Neural crest cell (in vitro differentiated cells): ENCODE measurements at regions not wholly inside any gene's neighbourhood (a gene's known extent, or its start where the extent isn't known, plus 50 kb on each side); places are given as distances from the start of the nearest gene placed in this dataset.
"Not testable (repeated sequence)": the region's sequence is repeated elsewhere in the genome, so short reads cannot be mapped to it uniquely, and the experiment has no call there.

ENCODE experiments used
- DNase-seq: peaks from one replicate; pipeline ENCODE4 v3.0.0; 2021; ENCODE audit warnings: low read depth, mixed read lengths, low spot score
- H3K27ac Mint-ChIP-seq: one replicate; pipeline ENCODE4 v1.8.0; 2021; ENCODE audit warnings: mild to moderate bottlenecking, mixed read lengths; ENCODE audit not compliant: unreplicated experiment
- H3K27me3 Mint-ChIP-seq: 2 replicates; pipeline ENCODE4 v1.8.0; 2021; ENCODE audit warnings: low read depth, mild to moderate bottlenecking, mixed read lengths
- H3K36me3 Mint-ChIP-seq: 2 replicates; pipeline ENCODE4 v1.8.0; 2021; ENCODE audit warnings: low read depth, mild to moderate bottlenecking, mixed read lengths
- H3K4me1 Mint-ChIP-seq: 2 replicates; pipeline ENCODE4 v1.8.0; 2021; ENCODE audit warnings: mixed read lengths
- H3K4me3 Mint-ChIP-seq: one replicate; pipeline ENCODE4 v1.8.0; 2021; ENCODE audit warnings: mild to moderate bottlenecking, mixed read lengths
- H3K9me3 Mint-ChIP-seq: 2 replicates; pipeline ENCODE4 v1.8.0; 2021; ENCODE audit warnings: mixed read lengths
- TF ChIP-seq, protein P1 (sequence below): fragments of 200-600 bp; sonication (generic); conservative IDR thresholded peaks from 2 replicates; pipeline ENCODE4 v1.5.0; 2021; ENCODE audit warnings: antibody characterized with exemption, mild to moderate bottlenecking

DNA sequence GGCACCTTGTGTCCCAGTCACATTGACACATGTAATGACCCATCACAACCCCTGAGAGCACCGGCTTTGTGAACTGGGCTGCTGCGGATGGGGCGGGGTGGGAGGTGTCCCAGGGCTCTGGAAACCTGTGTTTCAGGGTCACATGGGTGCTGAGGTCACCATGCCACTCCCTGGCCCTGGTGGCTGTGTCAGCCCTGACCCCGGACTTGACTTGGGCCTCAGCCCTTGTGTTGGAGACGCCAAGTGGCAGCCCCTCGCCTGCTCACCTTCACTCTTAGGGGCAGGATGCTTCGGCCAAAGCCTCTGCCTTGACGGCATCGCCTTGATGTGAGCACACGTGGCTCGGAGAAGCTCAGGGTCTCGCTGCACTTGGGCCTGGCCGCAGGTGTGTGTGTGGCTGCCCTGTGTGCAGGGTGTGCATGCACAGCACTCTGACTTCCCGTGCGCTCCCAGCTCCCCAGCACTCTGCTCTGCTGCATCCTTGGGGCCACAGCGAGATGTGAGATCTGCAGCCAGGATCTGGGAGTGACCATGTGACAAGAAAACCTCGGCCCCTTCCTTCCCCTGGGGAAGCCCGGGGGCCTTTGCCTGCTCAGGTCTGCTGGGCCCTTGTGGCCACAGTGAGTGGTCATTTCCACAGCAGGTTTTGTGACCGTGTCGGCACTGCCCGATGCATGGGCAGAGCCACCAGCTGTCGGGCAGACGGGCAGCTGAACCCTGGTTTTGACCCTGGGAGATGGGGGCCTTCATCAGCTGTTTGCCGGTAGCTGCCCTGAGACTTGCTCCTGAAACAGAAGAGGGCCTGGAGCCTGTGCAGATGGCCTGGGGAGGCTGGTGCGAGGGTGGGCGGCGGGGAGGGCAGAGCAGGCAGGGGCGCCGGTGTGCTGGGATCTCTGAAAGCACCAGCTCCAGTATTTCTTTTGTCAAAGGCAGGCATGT lies 167.4 kb downstream of the KIF26A start:
- H3K27me3 Mint-ChIP-seq: no peaks in the 10 kb centered on the region
- no peak overlapping the region for H3K4me3 Mint-ChIP-seq
- TF ChIP-seq, protein P1, sequence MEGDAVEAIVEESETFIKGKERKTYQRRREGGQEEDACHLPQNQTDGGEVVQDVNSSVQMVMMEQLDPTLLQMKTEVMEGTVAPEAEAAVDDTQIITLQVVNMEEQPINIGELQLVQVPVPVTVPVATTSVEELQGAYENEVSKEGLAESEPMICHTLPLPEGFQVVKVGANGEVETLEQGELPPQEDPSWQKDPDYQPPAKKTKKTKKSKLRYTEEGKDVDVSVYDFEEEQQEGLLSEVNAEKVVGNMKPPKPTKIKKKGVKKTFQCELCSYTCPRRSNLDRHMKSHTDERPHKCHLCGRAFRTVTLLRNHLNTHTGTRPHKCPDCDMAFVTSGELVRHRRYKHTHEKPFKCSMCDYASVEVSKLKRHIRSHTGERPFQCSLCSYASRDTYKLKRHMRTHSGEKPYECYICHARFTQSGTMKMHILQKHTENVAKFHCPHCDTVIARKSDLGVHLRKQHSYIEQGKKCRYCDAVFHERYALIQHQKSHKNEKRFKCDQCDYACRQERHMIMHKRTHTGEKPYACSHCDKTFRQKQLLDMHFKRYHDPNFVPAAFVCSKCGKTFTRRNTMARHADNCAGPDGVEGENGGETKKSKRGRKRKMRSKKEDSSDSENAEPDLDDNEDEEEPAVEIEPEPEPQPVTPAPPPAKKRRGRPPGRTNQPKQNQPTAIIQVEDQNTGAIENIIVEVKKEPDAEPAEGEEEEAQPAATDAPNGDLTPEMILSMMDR: no peak
- no peak for DNase-seq
- no peaks in the 10 kb centered on the region for H3K36me3 Mint-ChIP-seq
- no peak overlapping the region for H3K27ac Mint-ChIP-seq
- no peaks in the 10 kb centered on the region for H3K4me1 Mint-ChIP-seq
- H3K9me3 Mint-ChIP-seq: no peaks in the 10 kb centered on the region

DNA sequence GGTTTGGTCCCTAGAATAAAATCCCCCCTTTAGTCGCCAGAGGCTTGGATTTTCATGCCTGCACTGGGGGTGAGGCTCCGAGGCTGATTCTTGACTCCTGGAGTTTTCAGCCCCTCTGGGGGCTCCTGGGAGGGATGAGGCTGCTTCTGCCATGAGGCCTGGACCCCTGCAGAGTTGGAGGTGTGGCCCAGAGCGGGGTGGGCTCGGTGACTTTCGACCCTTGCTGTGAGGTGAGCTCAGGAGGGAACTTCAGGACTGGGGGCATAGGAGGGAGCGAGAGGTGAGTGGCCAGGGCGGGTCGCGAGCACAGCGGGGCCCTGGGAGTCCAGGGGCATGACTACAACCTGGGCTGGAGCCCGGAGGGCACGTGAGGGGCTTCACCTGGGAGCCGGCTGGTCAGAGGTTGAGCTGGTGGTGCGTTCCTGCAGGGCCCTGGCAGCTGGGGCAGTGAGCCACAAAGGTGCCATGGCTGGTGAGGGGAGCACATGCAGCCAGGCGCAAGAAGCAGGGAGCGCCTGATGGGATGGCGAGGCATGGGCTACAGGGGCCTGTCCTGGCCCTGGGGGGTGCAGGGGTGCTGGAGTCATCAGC lies 168.2 kb downstream of the KIF26A start:
- DNase-seq: no peak
- Mint-ChIP-seq H3K9me3 (peaks cover 3% of the 10 kb centered on the region), H3K36me3 (no peaks in the 10 kb centered on the region), H3K4me3 (no peak overlapping the region), H3K27ac (no peak overlapping the region), H3K4me1 (no peaks in the 10 kb centered on the region), H3K27me3 (peaks cover 4% of the 10 kb centered on the region)
- TF ChIP-seq, protein P1: no peak

DNA sequence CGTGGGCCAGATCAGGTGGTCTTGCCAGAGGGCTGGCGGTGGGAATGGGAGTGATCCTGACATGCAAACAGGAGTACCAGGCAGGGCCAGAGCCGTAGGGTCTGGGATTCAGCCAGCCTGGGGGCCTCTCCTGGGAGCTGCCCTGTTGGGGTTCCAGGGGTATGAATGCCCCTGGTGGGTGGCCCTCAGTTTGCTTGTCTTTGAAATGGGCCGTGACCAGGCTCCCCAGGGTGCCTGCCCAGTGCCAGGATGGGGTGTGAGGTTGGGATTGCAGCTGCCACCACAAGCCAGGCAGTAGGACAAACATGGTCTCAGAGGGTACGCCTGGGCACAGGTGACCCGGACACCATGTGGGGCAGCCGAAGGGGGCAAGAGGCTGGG lies 168.8 kb downstream of the KIF26A start:
- H3K4me1 Mint-ChIP-seq: no peaks in the 10 kb centered on the region
- no peaks in the 10 kb centered on the region for H3K36me3 Mint-ChIP-seq
- H3K27me3 Mint-ChIP-seq: peaks cover 4% of the 10 kb centered on the region
- no peak overlapping the region for H3K27ac Mint-ChIP-seq
- TF ChIP-seq, protein P1: no peak
- H3K9me3 Mint-ChIP-seq: peaks cover 3% of the 10 kb centered on the region
- no peak overlapping the region for H3K4me3 Mint-ChIP-seq
- no peak for DNase-seq

DNA sequence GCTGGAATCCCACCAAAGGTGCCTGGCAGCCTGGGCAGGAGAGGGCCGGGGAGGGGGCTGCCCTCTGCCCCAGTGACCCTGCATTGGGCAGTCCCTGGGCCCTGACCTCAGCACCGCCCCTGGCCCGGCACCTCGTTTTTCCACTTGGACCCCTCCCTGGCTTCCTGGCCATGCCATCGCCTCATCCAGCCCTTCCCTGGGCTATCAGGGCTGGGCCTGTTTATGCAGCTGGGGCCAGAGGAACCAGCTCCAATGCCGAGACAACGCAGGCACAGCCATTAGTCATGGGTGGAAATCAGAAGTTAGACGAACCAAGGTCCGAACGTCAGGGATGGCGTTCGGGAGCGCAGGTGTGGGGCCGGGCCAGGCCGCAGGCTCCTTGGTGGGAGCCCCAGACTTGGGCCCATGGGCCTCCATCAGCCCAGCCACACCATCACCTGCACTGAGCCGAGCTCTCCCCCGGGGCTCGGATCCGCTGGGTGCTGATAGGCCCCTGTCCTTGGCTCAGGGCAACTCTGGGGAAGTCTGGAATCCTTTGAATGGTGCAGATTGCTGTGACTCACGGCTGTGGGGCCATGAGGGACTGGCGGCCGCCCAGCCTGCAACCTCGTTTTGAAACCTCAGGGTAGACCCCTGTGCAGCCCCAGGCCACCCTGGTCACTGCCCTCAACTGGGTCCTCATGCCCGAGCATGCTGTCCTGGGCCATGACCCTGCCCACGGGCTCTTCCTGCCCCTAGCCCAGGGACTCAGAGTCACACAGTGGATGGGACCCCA lies 169.4 kb downstream of the KIF26A start:
- TF ChIP-seq, protein P1: no peak
- H3K9me3 Mint-ChIP-seq: peaks cover 3% of the 10 kb centered on the region
- no peaks in the 10 kb centered on the region for H3K4me1 Mint-ChIP-seq
- no peaks in the 10 kb centered on the region for H3K36me3 Mint-ChIP-seq
- H3K27me3 Mint-ChIP-seq: peaks cover 5% of the 10 kb centered on the region
- no peak overlapping the region for H3K27ac Mint-ChIP-seq
- no peak for DNase-seq
- no peak overlapping the region for H3K4me3 Mint-ChIP-seq

DNA sequence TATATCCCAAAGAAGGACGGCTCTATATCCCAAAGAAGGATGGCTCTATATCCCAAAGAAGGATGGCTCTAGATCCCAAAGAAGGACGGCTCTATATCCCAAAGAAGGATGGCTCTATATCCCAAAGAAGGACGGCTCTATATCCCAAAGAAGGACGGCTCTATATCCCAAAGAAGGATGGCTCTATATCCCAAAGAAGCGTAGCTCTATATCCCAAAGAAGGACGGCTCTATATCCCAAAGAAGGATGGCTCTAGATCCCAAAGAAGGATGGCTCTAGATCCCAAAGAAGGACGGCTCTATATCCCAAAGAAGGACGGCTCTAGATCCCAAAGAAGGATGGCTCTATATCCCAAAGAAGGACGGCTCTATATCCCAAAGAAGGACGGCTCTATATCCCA lies 170.1 kb downstream of the KIF26A start:
- H3K36me3 Mint-ChIP-seq, DNase-seq, H3K4me3 Mint-ChIP-seq, H3K27me3 Mint-ChIP-seq, H3K4me1 Mint-ChIP-seq, H3K27ac Mint-ChIP-seq, H3K9me3 Mint-ChIP-seq: not testable (repeated sequence)
